HG03095 (cell line): ENCODE measurements at regions not wholly inside any gene's neighbourhood (a gene's known extent, or its start where the extent isn't known, plus 50 kb on each side); places are given as distances from the start of the nearest gene placed in this dataset.
"Not testable (repeated sequence)": the region's sequence is repeated elsewhere in the genome, so short reads cannot be mapped to it uniquely, and the experiment has no call there.

Experiments
- ATAC-seq: cut with Tn5 transposase; IDR thresholded peaks from one replicate; pipeline ENCODE4 v1.9.1; 2021; ENCODE audit warnings: moderate library complexity; ENCODE audit not compliant: unreplicated experiment

DNA sequence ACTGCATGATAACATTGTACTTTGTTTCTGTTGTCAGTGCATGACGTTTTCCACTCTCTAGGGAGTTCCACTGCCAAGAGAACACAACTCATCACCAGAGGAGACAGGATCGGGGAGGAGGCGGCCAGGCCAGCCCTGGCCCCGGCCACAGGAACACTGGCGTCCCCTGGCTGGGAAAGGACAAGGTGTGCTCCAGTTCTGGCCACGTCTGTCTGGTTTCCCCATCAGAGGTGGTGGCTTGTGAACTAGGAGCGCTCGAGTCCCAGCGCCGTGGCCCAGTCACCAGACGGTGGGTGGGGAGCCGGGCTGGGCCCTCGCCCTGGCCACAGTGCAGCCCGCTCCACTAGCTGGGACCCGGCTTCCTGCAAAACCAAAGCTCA lies 211.9 kb upstream of the IRX4 start:
- no peak for ATAC-seq

DNA sequence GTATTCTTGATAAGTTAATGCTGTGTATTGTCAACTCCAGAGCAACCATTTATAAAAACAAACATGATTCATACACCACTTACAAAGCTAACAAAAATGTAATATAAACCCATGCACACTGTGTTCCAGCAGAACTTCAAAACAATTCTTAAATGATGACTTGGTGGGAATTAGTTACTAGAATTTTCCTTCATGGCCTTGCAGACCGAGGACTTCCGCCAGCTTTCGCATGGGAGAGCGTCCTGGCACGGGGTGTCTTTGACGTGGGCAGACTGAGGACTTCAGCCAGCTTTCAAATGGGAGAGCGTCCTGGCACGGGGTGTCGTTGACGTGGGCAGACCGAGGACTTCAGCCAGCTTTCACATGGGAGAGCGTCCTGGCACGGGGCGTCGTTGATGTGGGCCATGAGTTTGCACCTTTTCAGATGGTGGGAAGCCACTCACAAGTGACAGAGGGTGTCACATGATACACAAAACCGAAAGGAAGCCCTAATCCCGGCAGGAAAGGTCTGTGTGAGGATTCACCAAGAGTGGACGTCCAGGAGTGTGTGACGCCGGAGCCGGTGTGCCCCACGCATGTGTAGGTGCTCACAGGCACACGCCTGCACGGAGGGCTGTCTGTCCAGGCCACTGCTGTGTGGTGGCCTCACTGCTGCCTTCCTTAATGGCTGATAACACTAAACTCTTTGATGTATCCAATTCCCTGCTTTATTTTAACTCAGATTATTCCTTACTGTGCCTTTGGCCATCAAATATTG lies 211.3 kb upstream of the IRX4 start:
- no peak for ATAC-seq

DNA sequence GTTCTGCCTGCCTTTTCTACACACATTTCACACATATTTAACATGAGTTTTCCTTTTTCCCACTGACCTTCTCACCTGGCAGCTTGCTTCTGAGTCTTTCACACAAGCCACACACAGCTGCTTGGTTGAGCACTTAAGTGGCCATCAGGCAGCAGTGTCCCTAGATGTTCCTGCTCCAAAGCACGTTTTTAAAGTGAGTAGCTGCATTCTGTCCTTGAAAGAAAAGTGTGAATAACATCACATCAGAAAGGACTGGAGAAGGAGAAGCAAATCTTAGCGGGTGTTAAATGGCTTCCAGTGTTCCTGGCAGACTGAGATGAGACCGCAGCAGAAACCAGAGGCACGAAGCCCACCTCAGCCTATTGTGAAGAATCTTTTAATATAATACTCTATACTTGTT lies 209.2 kb upstream of the IRX4 start:
- ATAC-seq, result no peak

DNA sequence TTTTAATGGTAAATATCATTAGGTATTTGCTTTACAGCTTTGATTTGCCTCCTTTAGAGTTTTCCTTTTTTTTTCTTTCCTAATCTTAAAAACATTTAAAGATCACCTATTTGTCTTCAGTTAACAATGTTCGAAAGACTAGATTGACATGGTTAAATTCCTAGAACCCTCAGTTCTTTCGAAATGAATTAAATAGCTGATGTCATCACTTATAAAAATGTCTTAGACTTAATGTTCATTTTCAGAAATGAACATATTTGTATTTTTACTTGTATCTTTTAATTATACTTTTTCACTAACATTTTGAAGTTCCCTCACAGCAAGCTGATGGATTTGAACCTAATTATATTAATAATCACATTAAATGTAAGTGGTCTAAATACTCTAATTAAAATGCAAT lies 205.3 kb upstream of the IRX4 start:
- ATAC-seq, result no peak

DNA sequence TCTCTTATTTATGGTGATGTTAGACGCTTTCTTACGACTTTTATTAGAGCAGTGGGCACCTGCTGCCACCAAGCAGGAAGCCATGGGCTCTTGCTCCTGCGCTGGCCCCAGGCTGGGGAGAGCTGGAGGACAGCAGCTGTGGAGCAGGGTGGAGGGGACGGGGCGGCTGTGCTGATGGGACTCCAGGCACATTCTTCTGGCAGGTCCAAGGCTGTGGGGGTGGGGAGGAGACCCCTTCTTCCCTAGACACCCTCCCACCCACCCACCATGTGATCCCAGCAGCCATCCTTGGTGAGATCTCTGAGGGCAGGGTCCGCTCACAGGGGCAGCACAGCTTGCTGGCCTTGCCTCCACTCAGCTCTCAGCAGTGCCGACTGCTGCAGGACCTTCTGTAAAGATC lies 192.6 kb upstream of the IRX4 start:
- no peak for ATAC-seq

DNA sequence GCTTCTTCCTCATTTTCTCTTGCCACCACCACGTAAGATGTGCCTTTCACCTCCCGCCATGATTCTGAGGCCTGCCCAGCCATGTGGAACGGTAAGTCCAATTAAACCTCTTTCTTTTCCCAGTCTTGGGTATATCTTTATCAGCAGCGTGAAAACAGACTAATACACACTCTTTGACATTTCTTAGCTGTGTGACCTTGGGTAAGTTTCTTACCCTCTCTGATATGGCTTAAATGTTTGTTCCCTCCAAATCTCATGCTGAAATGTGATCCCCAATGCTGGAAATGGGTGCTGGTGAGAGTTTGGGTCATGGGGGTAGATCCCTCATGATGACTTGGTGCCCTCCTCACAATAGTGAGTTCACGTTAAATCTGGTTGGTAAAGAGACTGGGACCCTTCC lies 188.8 kb upstream of the IRX4 start:
- no peak for ATAC-seq

DNA sequence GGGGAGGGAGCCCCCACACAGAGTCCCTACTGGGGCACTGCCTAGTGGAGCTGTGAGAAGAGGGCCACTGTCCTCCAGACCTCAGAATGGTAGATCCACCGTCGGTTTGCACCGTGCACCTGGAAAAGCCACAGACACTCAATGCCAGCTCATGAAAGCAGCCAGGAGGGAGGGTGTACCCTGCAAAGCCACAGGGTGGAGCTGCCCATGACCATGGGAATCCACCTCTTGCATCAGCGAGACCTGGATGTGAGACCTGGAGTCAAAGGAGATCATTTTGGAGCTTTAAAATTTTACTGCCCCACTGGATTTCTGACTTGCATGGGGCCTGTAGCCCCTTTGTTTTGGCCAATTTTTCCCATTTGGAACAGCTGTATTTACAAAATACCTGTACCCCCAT lies 188.1 kb upstream of the IRX4 start:
- ATAC-seq, result not testable (repeated sequence)

DNA sequence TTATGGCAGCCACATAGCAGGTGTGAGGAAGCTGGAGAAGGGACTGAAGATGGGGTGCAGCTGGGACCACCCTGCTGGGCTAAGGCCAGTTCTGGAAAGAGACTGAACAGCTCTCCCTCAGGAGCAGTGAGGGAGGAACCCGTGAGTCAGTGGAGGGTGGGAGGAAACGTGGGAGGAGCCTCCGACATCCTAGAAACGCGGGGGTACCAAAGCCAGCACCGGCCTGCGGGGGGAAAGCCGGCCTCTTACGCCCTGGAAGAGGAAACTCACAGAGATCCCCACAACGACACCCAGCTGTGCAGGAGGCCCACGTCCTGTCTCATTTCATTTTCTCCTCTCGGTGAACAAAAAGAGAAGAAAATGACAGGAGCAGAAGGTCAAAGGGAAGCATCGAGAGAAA lies 185.8 kb upstream of the IRX4 start:
- ATAC-seq, result no peak

DNA sequence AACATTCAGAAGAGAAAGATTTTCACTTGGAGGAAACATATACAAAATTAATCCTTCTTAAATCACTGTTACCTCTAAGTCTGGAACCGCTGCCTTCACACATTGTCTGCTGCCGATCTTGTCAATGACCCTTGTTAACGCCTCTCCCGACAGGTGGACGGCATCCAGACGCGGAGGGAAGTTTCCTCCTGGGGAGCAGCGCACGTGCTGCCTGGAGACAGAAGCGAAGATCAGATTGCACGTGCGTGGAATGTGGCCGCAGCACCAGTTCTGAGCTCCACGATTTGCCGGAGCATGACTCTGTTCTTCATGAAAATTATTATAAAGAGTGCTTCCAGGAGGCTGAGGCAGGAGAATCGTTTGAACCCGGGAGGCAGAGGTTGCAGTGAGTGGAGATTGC lies 183.6 kb upstream of the IRX4 start:
- ATAC-seq, result no peak

DNA sequence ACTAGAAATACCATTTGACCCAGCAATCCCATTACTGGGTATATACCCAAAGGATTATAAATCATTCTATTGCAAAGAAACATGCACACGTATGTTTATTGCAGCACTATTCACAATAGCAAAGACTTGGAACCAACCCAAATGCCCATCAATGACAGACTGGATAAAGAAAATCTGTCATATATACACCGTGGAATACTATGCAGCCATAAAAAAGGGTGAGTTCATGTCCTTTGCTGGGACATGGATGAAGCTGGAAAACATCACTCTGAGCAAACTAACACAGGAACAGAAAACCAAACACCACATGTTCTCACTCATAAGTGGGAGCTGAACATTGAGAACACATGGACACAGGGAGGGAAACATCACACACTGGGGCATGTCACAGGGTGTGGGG lies 180.7 kb upstream of the IRX4 start:
- not testable (repeated sequence) for ATAC-seq

DNA sequence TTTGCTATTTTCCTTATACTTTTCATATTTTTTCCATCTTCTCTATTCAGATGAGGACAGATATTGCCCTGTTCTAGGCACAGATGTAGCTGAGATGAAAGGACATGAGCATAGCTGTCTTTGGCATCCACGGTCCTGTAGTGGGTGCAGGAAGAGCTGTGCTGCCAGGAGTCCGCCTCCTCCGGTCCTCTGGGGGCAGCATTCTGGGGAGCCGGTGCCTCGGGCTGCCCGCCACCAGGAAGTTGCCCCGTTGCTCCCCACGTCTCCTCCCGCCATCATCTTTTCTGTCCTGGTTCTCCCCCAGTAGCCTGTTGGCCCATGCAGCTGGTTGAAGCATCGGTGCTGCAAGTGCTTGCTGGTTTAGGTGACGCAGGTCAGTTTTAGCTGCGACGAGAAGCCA lies 170.0 kb upstream of the IRX4 start:
- ATAC-seq, result no peak

DNA sequence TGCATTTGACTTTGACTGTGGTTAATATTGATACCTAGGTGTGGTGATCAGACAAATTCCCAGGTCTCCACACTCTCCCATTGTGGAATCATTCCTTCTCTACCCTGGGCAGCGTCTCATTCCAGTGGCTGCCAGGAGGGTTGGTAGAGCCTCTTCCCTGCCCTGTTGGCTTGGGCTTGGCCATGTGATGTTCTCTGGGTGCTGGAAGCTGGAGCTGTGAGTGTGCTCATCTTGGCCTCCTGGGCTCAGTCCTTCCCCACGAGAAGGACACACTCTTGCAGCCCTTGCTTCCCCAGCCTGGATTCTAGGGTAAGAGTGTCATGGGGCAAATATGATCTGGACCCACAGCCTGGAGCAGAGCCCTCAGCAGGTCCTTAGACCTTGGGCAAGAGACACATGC lies 167.2 kb upstream of the IRX4 start:
- no peak for ATAC-seq

DNA sequence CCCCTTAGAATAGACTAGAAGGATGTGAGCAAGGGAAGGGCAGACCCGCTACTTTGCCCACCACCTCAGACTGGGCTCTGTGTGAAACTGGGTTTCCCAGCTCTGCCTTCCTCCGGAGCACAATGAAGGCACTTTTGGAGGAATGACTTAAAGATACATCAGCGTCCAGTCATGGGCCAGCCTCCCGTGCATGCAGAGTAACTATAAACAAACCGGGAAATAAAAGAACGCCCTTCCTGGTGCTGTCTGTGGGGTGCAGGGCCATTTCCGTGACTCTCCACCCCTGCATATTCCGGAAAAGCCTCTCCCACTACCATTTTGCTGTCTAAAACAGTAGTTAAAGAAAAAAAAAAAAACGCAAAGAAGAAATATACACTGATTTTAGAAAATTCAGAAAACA lies 165.9 kb upstream of the IRX4 start:
- no peak for ATAC-seq

DNA sequence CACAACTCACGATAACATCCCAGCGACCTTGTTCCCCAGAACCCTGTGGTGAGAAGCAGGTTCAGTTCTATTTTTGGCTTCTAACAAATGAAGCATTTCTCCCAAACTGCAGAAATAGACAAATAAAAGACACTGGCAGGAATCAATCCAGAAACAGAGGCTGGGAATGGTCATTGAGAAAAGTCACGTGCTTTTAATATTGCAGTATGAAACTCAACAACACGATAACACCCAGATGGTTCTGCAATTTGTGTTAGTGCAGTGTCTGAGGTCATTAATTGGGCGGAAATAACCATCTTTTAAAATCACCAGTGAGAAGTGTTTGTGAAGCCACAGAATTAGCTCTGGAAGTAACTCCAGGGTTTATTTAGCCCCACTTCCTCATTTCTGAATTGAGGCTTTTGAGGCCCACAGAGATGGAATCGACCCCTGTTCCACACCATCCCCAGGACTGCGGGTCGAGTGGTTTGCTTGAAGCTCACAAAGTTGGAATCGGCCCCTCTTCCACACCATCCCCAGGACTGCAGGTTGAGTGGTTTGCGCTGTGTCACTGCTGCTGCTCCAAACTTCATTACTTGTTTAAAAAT lies 164.7 kb upstream of the IRX4 start:
- no peak for ATAC-seq

DNA sequence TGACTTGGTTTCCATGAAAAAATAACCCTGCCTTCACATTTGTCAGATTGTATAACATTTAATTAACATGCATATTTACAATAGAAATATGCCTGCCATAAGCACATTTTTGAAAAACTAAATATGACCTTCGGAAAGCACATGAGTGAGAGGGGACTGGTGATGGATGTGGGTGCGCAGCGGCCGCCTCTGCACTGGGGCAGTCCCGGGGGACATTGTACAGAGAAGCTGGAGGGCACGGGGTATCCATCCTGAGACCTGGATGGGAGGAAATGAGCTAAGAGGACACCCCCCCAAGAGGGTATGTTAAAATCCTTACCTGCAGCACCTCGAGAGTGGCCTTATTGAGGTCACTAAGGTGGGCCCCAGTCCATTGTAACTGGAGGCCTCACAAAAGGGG lies 161.3 kb upstream of the IRX4 start:
- no peak for ATAC-seq

DNA sequence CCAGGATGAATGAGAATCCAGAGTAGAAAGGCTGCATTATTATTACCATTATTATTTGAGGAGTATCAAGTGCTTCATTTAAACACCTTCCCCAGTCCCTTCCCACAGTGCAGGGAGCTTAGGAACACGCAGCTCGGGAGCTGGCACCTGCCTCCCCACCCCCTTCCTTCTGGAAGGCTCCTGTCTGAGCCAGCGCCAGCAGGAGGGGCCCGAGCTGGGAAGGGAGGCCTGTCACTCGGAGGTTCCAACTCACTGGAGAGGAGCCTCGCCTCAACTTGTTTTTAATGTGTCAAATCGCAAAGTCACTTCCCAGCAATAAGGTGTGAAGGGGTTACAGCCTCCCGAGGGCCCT lies 156.4 kb upstream of the IRX4 start:
- ATAC-seq, result no peak

DNA sequence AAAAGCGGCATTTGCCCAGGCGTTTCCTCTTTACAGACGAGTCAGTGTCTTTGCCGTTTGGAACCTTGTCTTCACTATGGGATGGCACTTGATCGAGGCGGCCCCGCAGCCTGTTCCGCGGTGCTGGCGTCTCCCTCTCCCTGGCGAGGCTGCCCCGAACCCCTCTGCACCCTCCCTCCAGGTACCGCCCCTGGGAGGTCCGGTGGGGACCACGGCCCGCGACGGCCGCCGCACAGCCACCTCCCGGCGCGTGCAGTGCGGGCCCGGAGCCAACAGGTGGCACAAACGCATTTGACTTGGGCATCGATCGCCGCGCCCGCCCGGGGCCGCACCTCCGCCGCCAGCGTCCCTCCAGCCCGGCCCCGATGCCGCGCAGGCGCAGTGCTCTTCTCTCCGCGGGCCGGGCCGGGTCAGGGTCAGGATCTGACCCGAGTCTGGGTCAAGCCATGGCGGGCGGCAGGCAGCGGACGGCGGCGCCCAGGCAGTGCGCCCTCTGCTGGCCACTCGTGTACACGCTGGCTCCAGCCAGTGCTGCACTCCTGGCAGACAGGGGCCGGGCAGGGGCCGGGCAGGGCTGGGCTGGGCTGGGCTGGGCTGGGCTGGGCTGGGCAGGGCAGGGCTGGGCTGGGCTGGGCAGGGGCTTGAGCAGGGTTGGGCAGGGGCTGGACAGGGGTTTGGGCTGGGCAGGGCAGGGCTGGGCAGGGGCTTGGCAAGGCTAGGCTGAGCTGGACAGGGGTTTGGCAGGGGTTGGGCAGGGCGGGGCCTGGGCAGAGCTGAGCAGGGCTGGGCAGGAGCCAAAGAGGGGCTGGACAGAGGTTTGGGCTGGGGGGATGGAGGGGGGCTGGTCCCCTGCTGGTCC lies 155.8 kb upstream of the IRX4 start:
- ATAC-seq, result peak; percentile 95

DNA sequence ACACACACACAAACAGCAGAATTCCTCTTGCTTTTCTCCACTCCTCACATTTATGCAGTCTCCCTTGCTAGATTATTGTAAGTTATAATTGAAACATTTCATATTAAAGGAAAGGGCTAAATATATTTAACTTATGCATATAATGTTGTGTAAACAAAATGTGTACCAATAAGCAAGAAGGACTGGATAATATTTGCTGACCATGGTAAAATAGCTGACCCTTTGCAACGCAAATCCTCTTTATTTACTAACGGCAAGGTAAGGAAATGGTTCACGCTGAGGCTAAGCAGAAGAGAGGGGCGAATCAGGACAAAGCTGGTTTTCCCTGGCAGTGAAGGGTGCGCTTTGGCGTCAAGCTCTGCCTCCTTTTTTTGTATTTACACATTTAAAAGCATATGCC lies 154.2 kb upstream of the IRX4 start:
- ATAC-seq, result no peak

DNA sequence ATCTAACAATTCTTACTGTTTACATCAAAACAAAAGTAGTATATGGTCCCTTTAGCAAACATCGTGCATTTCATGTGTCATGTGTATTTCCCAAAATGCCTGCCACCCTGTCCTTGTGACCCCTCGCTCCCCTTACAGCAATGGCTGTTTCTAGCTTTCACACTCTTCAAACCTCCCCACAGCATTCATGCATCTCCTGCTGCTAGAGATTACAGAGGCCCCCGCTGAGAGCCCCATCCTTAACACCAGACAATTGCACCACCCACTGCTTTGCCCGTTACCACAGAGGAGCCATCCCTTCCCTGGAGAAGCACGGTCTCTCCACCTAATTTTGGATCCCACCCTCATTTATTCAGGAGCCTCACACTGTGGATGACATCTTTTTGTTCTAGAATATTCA lies 149.7 kb upstream of the IRX4 start:
- ATAC-seq, result no peak

DNA sequence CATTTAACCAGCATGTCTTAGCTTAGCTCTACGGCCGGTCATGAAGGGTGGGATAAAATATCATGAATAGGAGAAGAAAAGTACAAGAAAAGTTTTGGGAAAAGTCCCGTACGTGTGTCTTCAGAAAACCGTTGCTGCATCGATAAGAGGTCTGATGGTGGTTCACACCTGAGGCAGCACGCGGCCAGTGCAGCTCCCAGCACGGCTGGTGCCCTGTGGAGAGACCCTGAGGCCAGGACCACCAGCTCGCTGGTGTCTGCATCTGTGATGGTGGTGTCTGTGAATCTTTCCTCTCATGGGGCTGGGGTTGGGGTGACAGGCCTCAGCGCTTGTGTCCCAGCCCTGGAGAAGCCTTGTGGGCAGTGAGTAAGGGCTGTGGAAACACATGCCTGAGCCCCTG lies 148.9 kb upstream of the IRX4 start:
- ATAC-seq, result no peak

DNA sequence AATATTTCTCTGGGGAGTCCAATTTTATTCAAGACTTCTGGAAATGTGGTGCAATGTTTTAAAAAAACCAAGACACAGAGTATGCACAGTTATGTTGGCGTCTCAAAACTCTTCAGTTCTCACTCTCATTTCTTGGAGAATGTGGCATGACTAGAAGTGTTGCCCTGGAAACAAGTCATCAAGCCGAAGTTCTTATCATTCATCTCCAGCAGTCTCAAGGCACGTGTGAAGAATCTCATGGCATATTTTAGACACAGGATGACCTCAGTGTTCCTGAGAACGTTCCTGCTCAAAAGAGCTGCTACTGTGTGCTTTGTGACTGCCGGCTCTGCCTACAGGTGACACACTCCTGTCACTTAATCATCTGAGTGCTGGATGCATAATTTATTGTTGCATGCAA lies 147.4 kb upstream of the IRX4 start:
- no peak for ATAC-seq

DNA sequence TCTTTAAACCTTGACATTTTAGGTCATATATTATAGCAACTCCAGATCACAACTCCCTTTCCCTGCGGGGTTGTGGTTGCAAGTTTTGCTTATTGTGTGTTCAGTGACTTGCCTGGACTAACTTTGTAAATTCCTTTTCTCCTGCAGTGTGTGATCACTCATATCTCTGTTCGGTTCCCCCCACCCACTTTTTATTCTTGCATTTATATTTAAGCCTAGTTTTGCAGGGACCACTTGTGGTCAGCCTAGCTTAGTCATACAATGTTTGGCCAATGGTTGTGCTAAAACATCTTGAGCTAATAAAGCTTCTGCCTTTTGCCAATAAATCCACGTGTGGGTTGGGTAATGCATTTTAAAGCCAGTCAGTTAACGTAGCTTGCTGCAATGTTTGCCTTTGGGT lies 146.5 kb upstream of the IRX4 start:
- no peak for ATAC-seq
